NCI-H69 (cell line): ENCODE measurements at regions not wholly inside any gene's neighbourhood (a gene's known extent, or its start where the extent isn't known, plus 50 kb on each side); places are given as distances from the start of the nearest gene placed in this dataset.
"Not testable (repeated sequence)": the region's sequence is repeated elsewhere in the genome, so short reads cannot be mapped to it uniquely, and the experiment has no call there.

Experiments
- DNase-seq: peaks from one replicate; lab custom pipeline; 2025; lab: John Stamatoyannopoulos, UW

- no peak for DNase-seq
Measured at GRCh38 chr4:100026066-100026465, 76.0 kb upstream of the H2AZ1 start.

- no peak for DNase-seq
Measured at GRCh38 chr4:100023800-100024199, 73.7 kb upstream of the H2AZ1 start.

- peak; percentile 80 for DNase-seq
Measured at GRCh38 chr4:100022792-100023222, 72.7 kb upstream of the H2AZ1 start.

- DNase-seq = no peak
Measured at GRCh38 chr4:100019821-100020220, 69.7 kb upstream of the H2AZ1 start.

DNA sequence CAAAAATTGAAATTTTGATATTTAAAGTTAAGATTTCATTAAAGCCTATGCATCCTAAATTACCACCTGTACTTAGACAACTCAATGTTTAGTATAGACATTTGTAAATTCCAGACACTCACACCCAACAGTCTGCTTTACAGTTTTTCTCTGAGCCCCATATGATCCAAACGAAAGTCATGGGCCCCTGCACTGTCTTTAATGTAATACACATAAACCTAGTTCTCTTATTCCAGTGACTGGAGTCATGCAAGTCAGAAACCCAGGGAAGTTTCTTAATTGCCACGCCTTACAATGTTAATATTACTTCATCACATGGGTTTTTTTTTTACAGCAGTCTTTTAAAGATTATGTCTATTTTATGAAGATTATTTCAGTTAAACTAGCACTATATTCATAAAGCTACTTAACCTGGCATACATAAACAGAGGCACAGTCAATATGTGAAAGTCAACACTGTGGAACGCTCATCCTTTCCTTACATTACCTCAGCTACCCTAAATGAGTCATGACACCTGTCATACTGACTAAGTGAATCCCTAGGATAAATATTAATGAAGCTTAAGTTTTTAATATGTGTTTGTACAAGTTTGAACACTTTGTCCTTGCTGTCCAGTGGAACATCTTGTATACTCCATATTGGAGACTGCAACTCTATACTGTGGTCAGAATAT lies 67.7 kb upstream of the H2AZ1 start:
- no peak for DNase-seq

GRCh38 chr4:100016191-100016590 lies 66.1 kb upstream of the H2AZ1 start:
- DNase-seq = no peak

DNA sequence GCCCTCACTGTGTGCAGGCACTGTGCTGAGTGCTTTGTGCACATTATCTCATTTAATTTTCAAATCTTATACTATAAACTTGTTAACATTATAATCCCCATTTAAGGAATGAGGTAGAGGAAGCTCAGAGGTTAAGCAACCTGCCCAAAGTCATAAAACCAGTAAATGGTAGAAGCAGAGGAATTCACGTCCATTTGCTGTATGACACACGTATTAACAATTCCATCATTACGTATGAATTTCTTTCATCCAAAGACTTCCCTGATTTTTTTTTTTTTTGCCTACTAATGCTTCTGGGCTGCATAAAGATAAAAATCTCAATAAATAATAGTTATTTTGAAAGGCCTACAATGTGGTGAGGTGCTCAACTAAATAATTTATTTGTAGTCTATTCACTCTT lies 64.5 kb upstream of the H2AZ1 start:
- DNase-seq = no peak

- DNase-seq = no peak
Measured at GRCh38 chr4:100009490-100009889, 59.4 kb upstream of the H2AZ1 start.

- no peak for DNase-seq
Measured at GRCh38 chr4:100008048-100008447, 58.0 kb upstream of the H2AZ1 start.

DNA sequence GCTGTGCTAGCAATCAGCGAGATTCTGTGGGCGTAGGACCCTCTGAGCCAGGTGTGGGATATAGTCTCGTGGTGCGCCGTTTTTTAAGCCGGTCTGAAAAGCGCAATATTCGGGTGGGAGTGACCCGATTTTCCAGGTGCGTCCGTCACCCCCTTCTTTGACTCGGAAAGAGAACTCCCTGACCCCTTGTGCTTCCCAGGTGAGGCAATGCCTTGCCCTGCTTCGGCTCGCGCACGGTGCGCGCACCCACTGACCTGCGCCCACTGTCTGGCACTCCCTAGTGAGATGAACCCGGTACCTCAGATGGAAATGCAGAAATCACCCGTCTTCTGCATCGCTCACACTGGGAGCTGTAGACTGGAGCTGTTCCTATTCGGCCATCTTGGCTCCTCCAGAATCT lies 56.1 kb upstream of the H2AZ1 start:
- DNase-seq = not testable (repeated sequence)
